ENCODE measurements at regions not wholly inside any gene's neighbourhood (a gene's known extent, or its start where the extent isn't known, plus 50 kb on each side); places are given as distances from the start of the nearest gene placed in this dataset.

- no peaks in the 10 kb centered on the region for H3K9me3 Mint-ChIP-seq (ENCODE audit: low read depth)
- H3K27ac Mint-ChIP-seq (ENCODE audit: unreplicated experiment), result peak overlapping the region; percentile 76
- H3K36me3 Mint-ChIP-seq (ENCODE audit: low read depth), result no peaks in the 10 kb centered on the region
- DNase-seq (ENCODE audit: low spot score), result no peak
- H3K4me3 Mint-ChIP-seq (ENCODE audit: unreplicated experiment), result no peak overlapping the region
- H3K27me3 Mint-ChIP-seq (ENCODE audit: low read depth), result no peaks in the 10 kb centered on the region
- TF ChIP-seq CTCF (IDR thresholded peaks at IDR 0.05), result no peak
- H3K4me1 Mint-ChIP-seq (ENCODE audit: low read depth), result peaks cover 16% of the 10 kb centered on the region
Observed at GRCh38 chrX:131595120-131595519, 51.2 kb downstream of the OR13H1 start.

GRCh38 chrX:131607792-131608369 is 64.0 kb downstream of the OR13H1 start:
- no peaks in the 10 kb centered on the region for H3K36me3 Mint-ChIP-seq (ENCODE audit: low read depth)
- peaks cover 3% of the 10 kb centered on the region for H3K4me1 Mint-ChIP-seq (ENCODE audit: low read depth)
- no peak for DNase-seq (ENCODE audit: low spot score)
- TF ChIP-seq CTCF (IDR thresholded peaks at IDR 0.05), result no peak
- H3K9me3 Mint-ChIP-seq (ENCODE audit: low read depth), result no peaks in the 10 kb centered on the region
- H3K4me3 Mint-ChIP-seq (ENCODE audit: unreplicated experiment), result no peak overlapping the region
- H3K27ac Mint-ChIP-seq (ENCODE audit: unreplicated experiment), result no peak overlapping the region
- H3K27me3 Mint-ChIP-seq (ENCODE audit: low read depth), result peaks cover 2% of the 10 kb centered on the region

- Mint-ChIP-seq H3K9me3 (ENCODE audit: low read depth) (no peaks in the 10 kb centered on the region), H3K4me3 (ENCODE audit: unreplicated experiment) (no peak overlapping the region)
Observed at GRCh38 chrX:131609480-131609879, 65.6 kb downstream of the OR13H1 start.

GRCh38 chrX:131613260-131613659 is 69.4 kb downstream of the OR13H1 start:
- H3K4me1 Mint-ChIP-seq (ENCODE audit: low read depth), result peaks cover 9% of the 10 kb centered on the region
- H3K27ac Mint-ChIP-seq (ENCODE audit: unreplicated experiment), result no peak overlapping the region
- H3K9me3 Mint-ChIP-seq (ENCODE audit: low read depth), result no peaks in the 10 kb centered on the region
- H3K4me3 Mint-ChIP-seq (ENCODE audit: unreplicated experiment), result no peak overlapping the region
- H3K27me3 Mint-ChIP-seq (ENCODE audit: low read depth), result no peaks in the 10 kb centered on the region
- DNase-seq (ENCODE audit: low spot score), result no peak
- TF ChIP-seq CTCF (IDR thresholded peaks at IDR 0.05), result no peak
- H3K36me3 Mint-ChIP-seq (ENCODE audit: low read depth), result no peaks in the 10 kb centered on the region

More at GRCh38 chrX:131609480-131609879, 65.6 kb downstream of the OR13H1 start:
- Mint-ChIP-seq H3K36me3 (ENCODE audit: low read depth) (no peaks in the 10 kb centered on the region), H3K27ac (ENCODE audit: unreplicated experiment) (no peak overlapping the region), H3K4me1 (ENCODE audit: low read depth) (peaks cover 3% of the 10 kb centered on the region), H3K27me3 (ENCODE audit: low read depth) (peaks cover 2% of the 10 kb centered on the region)
- no peak for TF ChIP-seq CTCF (IDR thresholded peaks at IDR 0.05)
- no peak for DNase-seq (ENCODE audit: low spot score)

- H3K4me3 Mint-ChIP-seq (ENCODE audit: unreplicated experiment), result no peak overlapping the region
- H3K36me3 Mint-ChIP-seq (ENCODE audit: low read depth), result no peaks in the 10 kb centered on the region
- H3K9me3 Mint-ChIP-seq (ENCODE audit: low read depth), result no peaks in the 10 kb centered on the region
- no peak overlapping the region for H3K27ac Mint-ChIP-seq (ENCODE audit: unreplicated experiment)
- peaks cover 9% of the 10 kb centered on the region for H3K4me1 Mint-ChIP-seq (ENCODE audit: low read depth)
- TF ChIP-seq CTCF (IDR thresholded peaks at IDR 0.05), result no peak
- DNase-seq (ENCODE audit: low spot score), result no peak
- no peaks in the 10 kb centered on the region for H3K27me3 Mint-ChIP-seq (ENCODE audit: low read depth)
Observed at GRCh38 chrX:131614241-131614640, 70.4 kb downstream of the OR13H1 start.

All from chondrocyte (in vitro differentiated cells).